Neural progenitor cell (in vitro differentiated cells): ENCODE measurements at regions not wholly inside any gene's neighbourhood (a gene's known extent, or its start where the extent isn't known, plus 50 kb on each side); places are given as distances from the start of the nearest gene placed in this dataset.
A peak's percentile ranks its signal among the peaks of the same experiment; 100 is the strongest.

Experiments used
- DNase-seq: peaks from one replicate; pipeline ENCODE4 v3.0.0-alpha.2; 2016; ENCODE audit warnings: low spot score
- H2AFZ ChIP-seq: fragments of 200-600 bp; sonication (generic); replicated peaks from 2 replicates; pipeline ENCODE4 v1.6.1; 2016; ENCODE audit warnings: antibody characterized with exemption
- H3F3A ChIP-seq: fragments of 200-600 bp; sonication (generic); 2 replicates; pipeline ENCODE4 v1.6.1; 2016; ENCODE audit warnings: antibody characterized with exemption, low read depth
- H3K27ac ChIP-seq: fragments of 200-600 bp; sonication (generic); 2 replicates; pipeline ENCODE4 v1.5.1; 2016; ENCODE audit warnings: mild to moderate bottlenecking
- H3K27me3 ChIP-seq: fragments of 200-600 bp; sonication (generic); 2 replicates; pipeline ENCODE4 v1.6.1; 2016; ENCODE audit warnings: mild to moderate bottlenecking, moderate library complexity
- H3K36me3 ChIP-seq: fragments of 200-600 bp; sonication (generic); 2 replicates; pipeline ENCODE4 v1.5.1; 2016
- H3K4me1 ChIP-seq: fragments of 200-600 bp; sonication (generic); 2 replicates; pipeline ENCODE4 v1.6.1; 2016; ENCODE audit warnings: mixed run types
- H3K4me2 ChIP-seq: fragments of 200-600 bp; sonication (generic); 2 replicates; pipeline ENCODE4 v1.6.1; 2016
- H3K4me3 ChIP-seq: fragments of 200-600 bp; sonication (generic); 2 replicates; pipeline ENCODE4 v1.5.1; 2016
- H3K79me2 ChIP-seq: fragments of 200-600 bp; sonication (generic); 2 replicates; pipeline ENCODE4 v1.6.1; 2016; ENCODE audit warnings: low read depth
- H3K9ac ChIP-seq: fragments of 200-600 bp; sonication (generic); 2 replicates; pipeline ENCODE4 v1.6.1; 2016
- H3K9me3 ChIP-seq: fragments of 200-600 bp; sonication (generic); 2 replicates; pipeline ENCODE4 v1.5.1; 2016; ENCODE audit warnings: low read depth
- H4K20me1 ChIP-seq: fragments of 200-600 bp; sonication (generic); 2 replicates; pipeline ENCODE4 v1.6.1; 2016; ENCODE audit warnings: low read depth
- H3K27ac Mint-ChIP-seq: 3 replicates; pipeline ENCODE4 v1.8.0; 2021; ENCODE audit warnings: mixed read lengths
- H3K27me3 Mint-ChIP-seq: 2 replicates; pipeline ENCODE4 v1.8.0; 2022; ENCODE audit warnings: low read depth, mild to moderate bottlenecking, inconsistent platforms, moderate library complexity, mixed read lengths; ENCODE audit not compliant: insufficient read depth
- H3K36me3 Mint-ChIP-seq: 3 replicates; pipeline ENCODE4 v1.8.0; 2021; ENCODE audit warnings: mixed read lengths
- H3K4me1 Mint-ChIP-seq: 3 replicates; pipeline ENCODE4 v1.8.0; 2021; ENCODE audit warnings: mixed read lengths
- H3K4me3 Mint-ChIP-seq: 3 replicates; pipeline ENCODE4 v1.8.0; 2021; ENCODE audit warnings: mild to moderate bottlenecking, moderate library complexity, mixed read lengths
- H3K9me3 Mint-ChIP-seq: 3 replicates; pipeline ENCODE4 v1.8.0; 2020; ENCODE audit warnings: mixed read lengths
- EZH2 ChIP-seq: fragments of 200-600 bp; sonication (generic); IDR thresholded peaks from 2 replicates; pipeline ENCODE4 v1.6.1; 2017; ENCODE audit warnings: antibody characterized with exemption, mild to moderate bottlenecking, moderate library complexity
- EZH2phosphoT487 ChIP-seq: fragments of 200-600 bp; sonication (generic); IDR thresholded peaks from 2 replicates; pipeline ENCODE4 v1.6.1; 2017; ENCODE audit warnings: antibody characterized with exemption
- TF ChIP-seq, protein P1 (sequence below): fragments of 200-600 bp; sonication (generic); IDR thresholded peaks from 2 replicates; pipeline ENCODE4 v1.5.1; 2017; ENCODE audit warnings: antibody characterized with exemption, mild to moderate bottlenecking

DNA sequence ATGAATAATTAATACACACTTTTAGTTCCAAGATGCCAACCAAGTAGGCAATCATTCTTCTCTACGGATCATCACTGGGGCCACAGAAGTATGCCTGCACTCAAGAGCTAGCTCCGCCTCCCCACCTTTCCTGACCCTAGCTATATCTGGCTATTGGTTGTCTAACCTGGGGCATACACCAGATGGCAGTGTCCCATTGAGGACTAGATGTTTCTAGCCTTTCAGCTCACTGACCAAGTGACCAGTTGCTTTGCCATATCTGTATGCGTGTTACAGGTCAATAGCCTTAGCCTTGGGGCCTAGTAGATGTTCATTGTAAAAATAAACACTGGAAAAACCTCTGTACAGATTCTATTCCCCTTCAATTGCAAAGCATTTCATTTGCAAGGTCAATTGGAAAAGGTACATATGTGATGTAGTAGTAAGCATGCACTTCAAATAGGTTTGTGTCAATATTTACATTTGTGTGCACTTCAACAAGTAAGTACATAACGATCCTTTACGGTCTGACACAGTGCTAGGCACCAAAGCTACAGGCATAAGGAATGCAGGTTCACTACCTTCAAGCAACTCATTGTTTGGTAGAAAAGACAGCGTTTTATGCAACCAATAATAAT, 521.7 kb downstream of the PPARGC1A start:
- Mint-ChIP-seq H3K9me3 (no peaks in the 10 kb centered on the region), H3K4me1 (peaks cover 25% of the 10 kb centered on the region), H3K27me3 (peaks cover 2% of the 10 kb centered on the region)

DNA sequence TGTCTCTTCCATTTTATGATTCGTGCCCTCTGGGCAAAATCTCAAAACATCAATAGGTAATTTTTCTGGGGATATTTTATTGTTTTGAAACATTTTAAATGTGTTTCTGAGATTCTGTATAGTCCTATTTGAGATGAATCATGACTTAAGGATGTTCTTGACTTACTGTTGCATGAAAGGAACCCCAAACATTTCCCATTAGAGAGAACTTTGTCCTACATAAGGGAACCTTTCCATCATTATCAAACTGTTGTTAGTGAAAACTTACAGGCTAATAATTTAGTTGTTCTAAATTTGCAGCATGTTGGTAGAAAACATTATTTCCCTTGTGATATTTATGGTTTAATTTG, 523.3 kb downstream of the PPARGC1A start:
- no peak overlapping the region for H3K4me3 Mint-ChIP-seq
- H3K27ac Mint-ChIP-seq = no peak overlapping the region

More for the DNA sequence above, 521.7 kb downstream of the PPARGC1A start:
- no peak overlapping the region for H3K27ac ChIP-seq
- no peaks in the 10 kb centered on the region for H4K20me1 ChIP-seq
- H3K4me3 ChIP-seq = no peak overlapping the region
- peak; percentile 80 for DNase-seq
- H3K36me3 ChIP-seq = no peaks in the 10 kb centered on the region
- TF ChIP-seq EZH2phosphoT487 = no peak
- TF ChIP-seq, protein P1, sequence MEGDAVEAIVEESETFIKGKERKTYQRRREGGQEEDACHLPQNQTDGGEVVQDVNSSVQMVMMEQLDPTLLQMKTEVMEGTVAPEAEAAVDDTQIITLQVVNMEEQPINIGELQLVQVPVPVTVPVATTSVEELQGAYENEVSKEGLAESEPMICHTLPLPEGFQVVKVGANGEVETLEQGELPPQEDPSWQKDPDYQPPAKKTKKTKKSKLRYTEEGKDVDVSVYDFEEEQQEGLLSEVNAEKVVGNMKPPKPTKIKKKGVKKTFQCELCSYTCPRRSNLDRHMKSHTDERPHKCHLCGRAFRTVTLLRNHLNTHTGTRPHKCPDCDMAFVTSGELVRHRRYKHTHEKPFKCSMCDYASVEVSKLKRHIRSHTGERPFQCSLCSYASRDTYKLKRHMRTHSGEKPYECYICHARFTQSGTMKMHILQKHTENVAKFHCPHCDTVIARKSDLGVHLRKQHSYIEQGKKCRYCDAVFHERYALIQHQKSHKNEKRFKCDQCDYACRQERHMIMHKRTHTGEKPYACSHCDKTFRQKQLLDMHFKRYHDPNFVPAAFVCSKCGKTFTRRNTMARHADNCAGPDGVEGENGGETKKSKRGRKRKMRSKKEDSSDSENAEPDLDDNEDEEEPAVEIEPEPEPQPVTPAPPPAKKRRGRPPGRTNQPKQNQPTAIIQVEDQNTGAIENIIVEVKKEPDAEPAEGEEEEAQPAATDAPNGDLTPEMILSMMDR = peak; percentile 78
- H3K4me1 ChIP-seq = peaks cover 9% of the 10 kb centered on the region
- H3F3A ChIP-seq = no peaks in the 10 kb centered on the region
- no peaks in the 10 kb centered on the region for H3K27me3 ChIP-seq
- no peak overlapping the region for H2AFZ ChIP-seq
- Mint-ChIP-seq H3K36me3 (no peaks in the 10 kb centered on the region), H3K27ac (no peak overlapping the region), H3K4me3 (no peak overlapping the region)
- no peak overlapping the region for H3K4me2 ChIP-seq
- no peaks in the 10 kb centered on the region for H3K79me2 ChIP-seq
- H3K9ac ChIP-seq = no peak overlapping the region
- H3K9me3 ChIP-seq = no peaks in the 10 kb centered on the region

DNA sequence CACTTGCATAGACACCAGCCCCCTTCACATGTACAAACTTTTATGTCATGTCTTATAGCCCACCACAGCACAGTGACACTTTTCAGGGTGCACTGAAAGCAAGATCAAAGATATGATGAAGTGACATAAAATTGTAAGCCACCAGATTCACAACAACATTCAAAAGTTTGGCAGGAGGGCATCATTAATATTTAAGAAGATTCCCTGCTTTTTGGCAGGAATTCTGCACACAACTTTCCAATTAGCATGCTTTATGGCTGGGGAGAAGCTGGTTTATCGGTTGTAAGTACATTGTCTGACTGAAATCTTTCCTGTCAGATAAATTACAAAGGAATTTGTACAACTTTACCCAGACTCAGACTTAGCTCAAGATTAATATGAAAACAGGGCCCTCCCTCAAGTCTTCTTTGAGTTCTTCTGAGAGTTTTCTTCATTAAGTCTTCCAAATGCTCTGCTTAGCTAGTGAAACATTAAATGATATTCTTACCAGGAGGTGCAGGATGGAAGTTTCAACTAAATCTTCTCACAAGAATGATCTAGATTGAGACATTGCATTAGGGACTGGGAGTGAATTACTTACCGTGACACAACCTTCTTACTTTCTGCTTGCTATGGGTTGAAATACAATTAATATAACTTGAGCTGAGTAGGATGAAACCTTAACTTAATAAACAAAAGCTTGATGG, 523.8 kb downstream of the PPARGC1A start:
- H3K27ac Mint-ChIP-seq = no peak overlapping the region
- H3K36me3 Mint-ChIP-seq = no peaks in the 10 kb centered on the region
- Histone ChIP-seq H3K79me2 (no peaks in the 10 kb centered on the region), H3K4me2 (no peak overlapping the region), H3K4me3 (no peak overlapping the region), H4K20me1 (no peaks in the 10 kb centered on the region), H3K9ac (no peak overlapping the region), H2AFZ (no peak overlapping the region), H3K27me3 (no peaks in the 10 kb centered on the region), H3K36me3 (no peaks in the 10 kb centered on the region), H3K4me1 (peaks cover 3% of the 10 kb centered on the region), H3K9me3 (no peaks in the 10 kb centered on the region), H3F3A (no peaks in the 10 kb centered on the region), H3K27ac (no peak overlapping the region)
- H3K27me3 Mint-ChIP-seq = peaks cover 2% of the 10 kb centered on the region
- no peak overlapping the region for H3K4me3 Mint-ChIP-seq
- peaks cover 16% of the 10 kb centered on the region for H3K4me1 Mint-ChIP-seq
- H3K9me3 Mint-ChIP-seq = no peaks in the 10 kb centered on the region
- TF ChIP-seq, protein P1 = no peak
- TF ChIP-seq EZH2phosphoT487 (no peak), EZH2 (no peak)
- DNase-seq = no peak

More for the DNA sequence above, 523.3 kb downstream of the PPARGC1A start:
- Histone ChIP-seq H4K20me1 (no peaks in the 10 kb centered on the region), H3K79me2 (no peaks in the 10 kb centered on the region), H3K36me3 (no peaks in the 10 kb centered on the region), H3K27me3 (no peaks in the 10 kb centered on the region), H3K4me2 (no peak overlapping the region), H3K4me3 (no peak overlapping the region), H3K9me3 (no peaks in the 10 kb centered on the region), H3K27ac (no peak overlapping the region), H2AFZ (no peak overlapping the region), H3F3A (no peaks in the 10 kb centered on the region), H3K9ac (no peak overlapping the region), H3K4me1 (peaks cover 5% of the 10 kb centered on the region)
- H3K4me1 Mint-ChIP-seq = peaks cover 19% of the 10 kb centered on the region
- TF ChIP-seq EZH2phosphoT487 = no peak
- TF ChIP-seq EZH2 = no peak
- TF ChIP-seq, protein P1 = no peak
- H3K36me3 Mint-ChIP-seq = no peaks in the 10 kb centered on the region
- peaks cover 2% of the 10 kb centered on the region for H3K27me3 Mint-ChIP-seq
- DNase-seq = no peak
- no peaks in the 10 kb centered on the region for H3K9me3 Mint-ChIP-seq
